Stimulated activated CD4-positive, alpha-beta T cell treated with anti-CD3 and anti-CD28 coated beads, Interleukin-2, amount 100 ng/mL, for 4 hours (primary cell): ENCODE measurements at regions not wholly inside any gene's neighbourhood (a gene's known extent, or its start where the extent isn't known, plus 50 kb on each side); places are given as distances from the start of the nearest gene placed in this dataset.

ENCODE experiments used
- DNase-seq: peaks from one replicate; pipeline ENCODE4 v3.0.0-alpha.2; 2020; ENCODE audit warnings: low read depth

DNA sequence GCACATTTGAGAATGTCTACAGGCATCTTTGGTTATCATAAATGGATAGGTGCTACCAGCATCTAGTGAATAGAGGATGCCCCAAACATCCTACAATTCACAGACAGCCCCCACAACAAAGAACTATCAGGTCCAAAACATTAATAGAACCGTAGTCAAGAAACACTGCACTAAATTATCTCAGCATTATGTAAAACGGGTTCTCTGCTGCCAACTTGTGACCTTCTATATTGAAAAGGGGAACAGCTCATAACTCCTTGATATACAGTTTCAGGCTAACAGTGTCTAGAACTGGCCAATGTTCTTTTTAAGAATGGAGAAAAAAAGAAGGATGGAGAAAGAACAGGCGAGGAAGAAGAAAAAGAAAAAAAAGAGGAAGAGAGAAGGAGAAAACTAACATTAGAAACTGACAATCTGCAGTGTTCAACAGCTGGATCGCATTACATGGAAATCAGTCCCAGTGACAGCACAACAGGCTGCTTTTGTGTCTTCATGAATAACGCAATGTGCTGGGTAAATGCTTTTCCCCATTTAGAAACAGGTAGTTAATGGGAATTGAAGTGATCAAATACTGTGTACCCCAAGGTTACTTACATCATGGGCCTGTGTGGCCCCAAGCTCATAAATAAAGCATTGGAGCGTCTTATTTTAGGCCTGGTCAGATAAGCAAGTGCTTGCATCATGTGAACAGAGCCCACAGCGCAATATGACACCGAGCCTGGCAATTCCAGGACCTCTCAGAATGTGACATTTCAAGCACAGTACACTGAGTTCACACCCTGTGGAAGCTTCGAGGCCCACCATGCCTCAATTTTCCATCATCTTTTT lies 339.5 kb downstream of the DHX15 start:
- DNase-seq: no peak

DNA sequence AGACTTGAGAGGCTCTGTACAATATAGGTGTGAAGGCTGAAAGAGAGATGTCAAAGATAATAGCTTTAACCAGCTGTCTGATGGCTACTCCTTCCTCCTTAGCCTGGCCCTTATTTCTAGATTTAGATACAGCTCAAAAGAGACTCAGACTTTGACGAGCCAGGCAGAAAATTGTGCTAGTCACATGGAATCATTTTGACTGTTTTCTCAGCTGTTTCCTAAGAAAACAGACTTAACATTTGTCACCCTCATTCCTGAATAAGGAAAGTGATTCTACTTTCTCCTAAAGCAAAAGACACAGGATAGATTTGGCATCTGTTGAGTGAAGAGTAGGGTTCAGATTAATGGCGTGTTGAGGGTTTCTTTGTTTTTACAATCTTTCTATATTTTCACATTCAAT lies 340.7 kb downstream of the DHX15 start:
- no peak for DNase-seq

DNA sequence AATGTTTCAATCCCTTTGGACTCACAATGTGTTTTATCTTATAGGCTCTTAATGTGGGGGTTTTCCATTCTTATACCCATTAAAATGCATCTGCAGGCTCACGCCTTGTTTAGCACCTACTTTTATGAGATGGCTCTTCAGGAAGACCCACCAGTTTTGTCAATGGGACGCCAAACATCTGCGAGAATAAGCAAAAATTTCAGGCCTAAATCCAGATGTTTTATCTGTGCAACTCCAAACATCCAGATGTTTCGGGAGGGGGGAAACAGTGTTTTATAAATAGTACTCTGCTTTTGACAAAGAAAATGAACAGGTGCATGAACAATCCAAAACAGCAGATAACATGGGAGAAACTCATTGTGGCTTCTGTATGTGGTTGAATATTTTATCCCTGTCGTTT lies 342.8 kb downstream of the DHX15 start:
- DNase-seq: no peak

DNA sequence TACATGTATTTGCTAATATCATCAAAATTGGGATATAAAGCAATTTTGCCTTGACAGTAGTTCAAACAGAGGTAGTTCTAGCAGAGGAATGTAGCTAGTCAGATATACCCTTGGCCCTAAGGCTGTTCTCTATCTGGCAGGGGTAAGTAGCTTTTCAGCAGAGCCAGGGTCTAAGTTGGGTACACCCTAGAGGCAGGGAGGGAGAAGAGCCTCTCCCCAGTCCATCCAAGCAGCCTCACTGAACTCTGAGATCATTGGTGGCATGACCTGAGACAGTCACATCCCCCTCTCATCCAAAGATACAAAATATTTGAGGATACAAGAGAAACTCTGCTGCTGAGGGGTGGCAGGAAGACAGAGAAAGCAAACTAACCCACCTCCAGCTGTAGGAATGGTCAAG lies 343.7 kb downstream of the DHX15 start:
- DNase-seq: no peak

DNA sequence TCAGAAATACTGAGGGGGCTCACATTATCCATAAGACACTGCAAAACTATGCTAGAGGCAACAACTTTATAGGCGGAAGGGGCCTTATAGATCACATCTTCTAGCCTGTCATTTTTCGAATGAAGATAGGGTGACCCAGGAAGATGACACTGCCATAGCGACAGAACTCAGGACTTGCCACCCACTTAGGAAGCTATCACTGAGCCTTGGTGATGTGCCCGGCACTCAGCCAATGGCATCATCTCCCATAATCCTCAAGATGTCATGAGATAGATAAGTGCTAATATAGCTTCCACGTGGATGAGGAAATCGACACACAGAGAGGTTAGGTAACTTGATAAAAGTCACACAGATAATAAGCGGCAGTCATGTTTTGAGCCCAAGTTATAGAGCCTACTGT lies 346.6 kb downstream of the DHX15 start:
- DNase-seq: no peak

DNA sequence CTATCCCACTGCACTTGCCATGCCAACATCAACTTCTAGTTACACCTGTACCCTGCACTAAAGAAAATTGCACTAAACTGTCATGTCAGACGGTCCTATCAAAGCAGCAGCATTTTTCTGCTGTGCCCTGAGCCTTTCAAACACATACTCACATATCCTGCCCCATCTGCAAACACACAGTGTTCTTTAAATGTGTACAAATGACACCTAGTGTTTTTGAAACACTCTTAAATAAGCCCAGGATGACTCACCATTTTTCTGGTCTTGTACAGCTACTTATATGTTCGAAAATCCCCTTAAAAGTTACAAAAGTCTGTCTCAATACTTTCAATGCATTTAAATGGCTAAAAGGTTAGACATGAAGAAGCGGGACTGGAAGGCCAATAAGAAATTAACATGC lies 346.7 kb upstream of the PPARGC1A start:
- no peak for DNase-seq

DNA sequence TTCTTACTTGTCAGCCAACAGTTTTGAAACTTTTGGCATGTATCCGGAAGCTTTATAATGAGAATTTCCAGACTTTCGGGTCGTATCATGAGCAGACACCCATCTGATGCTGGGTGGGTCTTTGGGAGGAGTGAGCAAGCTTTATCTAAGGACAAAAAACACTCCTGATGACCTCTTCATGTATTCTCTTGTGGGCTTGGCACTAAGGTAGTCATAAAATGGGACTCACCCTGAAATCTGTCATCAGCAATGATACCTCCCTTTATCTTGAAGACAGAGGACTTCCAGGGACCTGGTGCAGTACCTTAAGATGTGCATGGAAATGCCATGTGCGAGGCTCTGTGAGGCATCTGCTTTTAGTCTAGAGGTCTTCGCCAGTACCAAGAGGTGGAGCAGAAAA lies 346.3 kb upstream of the PPARGC1A start:
- DNase-seq: no peak

DNA sequence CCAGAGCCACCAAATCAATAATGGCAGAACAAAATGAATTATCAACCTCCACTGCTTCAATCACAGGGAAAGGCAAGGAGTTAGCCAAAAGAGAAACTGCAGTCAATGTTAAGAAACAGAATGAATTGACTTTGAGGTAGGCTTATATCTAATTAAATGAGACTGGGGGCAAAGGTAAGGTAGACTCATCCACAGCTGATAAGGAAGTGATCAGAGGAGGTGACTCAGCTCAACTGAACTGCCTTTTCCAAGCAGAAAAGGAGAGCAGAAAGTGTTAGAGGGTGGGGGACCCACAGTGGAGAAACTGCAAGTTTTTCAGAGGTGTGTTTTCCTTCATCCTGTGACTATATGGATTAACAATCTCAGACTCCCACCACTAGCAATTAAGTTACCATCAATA lies 345.8 kb upstream of the PPARGC1A start:
- DNase-seq: no peak

DNA sequence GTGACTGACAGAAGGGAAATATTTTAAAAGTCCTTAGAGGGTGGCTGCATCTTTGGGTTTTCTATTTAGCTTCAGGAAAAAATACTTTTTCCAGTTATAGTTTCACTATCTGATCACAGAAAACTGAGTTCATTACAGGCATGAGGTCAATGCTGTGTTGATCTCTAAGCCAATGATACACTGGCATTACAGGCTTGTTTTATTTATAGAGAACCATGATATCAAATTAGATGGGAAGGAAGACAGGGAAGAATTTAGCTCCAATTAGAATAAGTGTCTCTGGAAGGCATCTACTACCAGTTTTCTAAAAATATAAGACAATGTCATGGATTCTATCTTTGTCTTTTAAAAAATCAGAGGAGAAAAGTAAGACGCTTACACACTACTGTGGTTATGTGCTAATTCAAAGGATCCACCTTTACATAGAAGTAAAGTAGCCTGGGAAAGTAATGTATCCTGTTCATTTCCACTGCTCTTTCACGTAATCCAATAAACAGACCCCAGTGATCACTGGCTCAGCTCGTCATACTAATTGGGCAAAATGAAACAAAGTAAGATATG lies 344.5 kb upstream of the PPARGC1A start:
- DNase-seq: no peak

DNA sequence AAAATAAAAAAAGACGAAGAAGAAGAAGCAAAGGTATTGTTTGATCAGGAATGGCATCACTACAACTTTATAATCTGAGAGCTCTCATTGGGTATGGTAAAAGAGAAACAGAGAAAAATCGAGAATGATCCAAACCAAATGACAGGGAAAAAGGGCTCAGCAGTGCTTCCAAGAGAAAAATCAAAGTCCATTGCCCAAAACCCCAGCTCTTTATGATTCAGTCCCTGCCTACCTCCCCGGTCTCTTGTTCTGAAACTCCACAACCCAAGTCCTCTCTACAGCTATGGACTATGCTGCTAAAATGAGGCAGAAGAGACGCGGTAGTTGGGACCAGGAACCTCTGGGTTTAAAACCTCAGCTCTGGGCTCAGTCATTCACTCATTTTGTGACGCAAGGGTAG lies 341.1 kb upstream of the PPARGC1A start:
- no peak for DNase-seq

DNA sequence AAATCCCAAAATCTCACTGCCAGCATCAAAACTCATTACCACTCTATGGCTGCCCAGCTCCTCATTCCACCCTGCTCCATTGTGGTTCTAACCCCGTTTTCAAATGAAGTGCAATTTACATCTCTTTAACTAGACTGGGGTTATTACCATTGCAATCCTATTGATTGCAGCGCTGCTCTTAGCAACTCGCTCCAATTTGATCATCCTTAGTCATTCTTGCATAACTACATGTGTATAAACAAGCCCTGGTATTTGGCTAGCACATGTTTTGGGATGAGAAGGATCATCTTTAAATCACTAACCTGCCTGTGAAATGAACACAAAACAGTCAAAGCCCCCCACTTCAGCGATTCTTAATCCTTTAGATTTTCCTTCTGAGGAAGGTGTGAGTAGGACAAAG lies 340.1 kb upstream of the PPARGC1A start:
- DNase-seq: no peak

DNA sequence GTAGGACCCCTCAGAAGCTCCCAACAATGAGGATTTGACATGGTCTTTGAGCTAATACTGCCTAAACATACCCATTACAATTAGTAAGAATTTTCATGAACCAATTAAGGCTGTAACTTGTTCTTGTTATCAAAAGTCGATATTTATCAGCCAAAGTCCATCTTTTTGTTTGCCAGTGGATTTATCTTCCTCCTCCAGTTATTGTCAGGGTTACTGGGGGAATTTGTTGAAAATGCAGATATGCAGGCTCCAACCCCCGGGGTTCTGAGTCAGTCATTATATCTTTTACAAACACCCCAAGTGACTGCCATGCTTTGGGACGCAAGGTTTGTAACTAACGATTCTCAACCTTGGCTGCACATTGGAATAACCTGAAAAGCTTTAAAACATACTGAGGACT lies 338.8 kb upstream of the PPARGC1A start:
- DNase-seq: no peak

DNA sequence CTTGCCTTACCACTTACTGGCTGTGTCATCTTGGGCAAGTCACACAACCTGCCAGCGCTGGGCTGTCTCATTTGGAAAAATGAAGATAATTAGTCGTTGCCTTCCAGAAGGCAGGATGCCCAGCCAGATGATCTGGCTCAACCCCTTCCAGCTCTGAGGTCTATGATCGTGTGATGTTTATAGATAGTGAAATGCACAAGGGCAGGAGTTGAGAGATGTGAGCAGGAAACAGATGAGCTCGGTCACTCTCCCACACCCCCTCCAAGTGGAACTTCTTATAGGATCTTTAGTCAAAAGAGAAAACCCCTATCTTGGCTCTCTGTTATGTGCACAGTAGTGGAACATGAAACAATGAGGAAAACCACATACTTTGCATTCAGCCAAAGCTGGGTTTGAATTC lies 336.8 kb upstream of the PPARGC1A start:
- DNase-seq: no peak

DNA sequence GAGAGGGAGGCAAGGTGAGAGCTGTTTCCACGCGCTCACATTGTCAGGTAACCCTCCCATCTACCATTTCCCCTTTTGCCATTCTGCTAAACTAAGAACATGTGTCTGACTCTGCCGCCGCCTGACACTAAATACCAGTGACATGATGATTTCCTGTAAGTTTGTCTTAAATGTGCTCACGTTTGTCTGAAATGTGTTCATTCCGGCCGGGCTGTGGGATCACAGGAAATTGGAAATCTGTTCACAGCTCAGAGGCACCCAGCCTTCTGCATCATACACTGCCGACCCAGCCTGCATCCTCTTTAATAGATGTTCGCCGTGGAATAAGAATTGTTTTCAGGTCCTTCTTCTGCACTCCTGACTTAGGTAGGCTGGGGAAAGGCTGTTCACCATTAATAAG lies 336.2 kb upstream of the PPARGC1A start:
- DNase-seq: no peak

DNA sequence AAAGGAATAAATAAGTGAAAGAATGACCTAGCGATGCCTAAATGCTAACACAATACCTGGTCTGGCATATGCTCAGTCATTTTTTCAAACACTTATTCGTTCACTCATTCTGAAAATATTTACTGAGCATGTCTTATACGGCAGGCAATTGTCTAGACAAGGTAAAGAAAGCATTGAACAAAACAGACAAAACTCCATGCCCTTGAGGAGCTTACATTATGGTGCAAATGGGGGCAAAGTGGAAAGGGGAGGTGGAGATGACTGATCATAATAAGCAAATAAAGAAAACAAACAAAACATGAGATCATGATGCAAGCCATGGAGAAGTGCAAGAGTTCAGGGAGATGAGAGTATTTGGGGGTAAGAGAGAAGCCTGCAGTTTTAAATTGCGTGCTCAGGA lies 334.6 kb upstream of the PPARGC1A start:
- no peak for DNase-seq

DNA sequence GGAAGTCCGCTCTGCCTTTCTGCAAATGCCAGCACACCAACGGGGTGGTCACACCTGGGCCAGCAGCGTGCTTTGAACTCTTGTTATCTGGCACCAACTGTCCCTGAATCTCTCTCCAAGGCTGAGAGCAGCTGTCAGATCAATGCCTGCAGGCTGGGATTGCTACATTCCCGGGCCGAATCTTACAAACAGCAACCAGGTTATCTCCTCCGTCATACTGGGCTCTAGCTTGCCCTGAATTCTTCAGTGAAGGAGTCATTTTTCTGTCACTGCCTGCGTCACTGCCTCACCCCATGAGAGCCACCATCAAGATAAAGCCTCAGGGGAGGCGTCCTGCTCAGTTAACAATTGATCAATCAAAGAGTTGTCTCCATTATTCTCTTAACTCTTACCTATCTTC lies 329.4 kb upstream of the PPARGC1A start:
- DNase-seq: no peak

DNA sequence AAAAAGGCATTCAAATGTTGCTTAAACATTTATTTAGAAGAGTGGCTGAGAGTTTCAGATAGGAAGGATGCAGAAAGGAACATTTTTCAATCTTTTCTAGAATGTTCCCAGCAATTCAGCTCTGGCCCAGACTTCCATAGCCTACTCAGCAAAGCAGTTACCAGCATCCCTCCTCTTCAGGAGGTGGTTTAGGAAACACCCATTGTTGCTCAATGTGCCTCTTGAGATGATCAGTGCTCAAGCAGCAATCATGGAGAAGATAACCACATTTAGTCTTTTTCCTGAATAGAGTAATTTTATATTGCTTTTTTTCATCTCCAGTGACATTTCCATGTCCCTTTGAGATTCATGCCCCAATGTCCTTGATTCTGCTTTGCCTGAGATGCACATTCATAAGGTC lies 328.7 kb upstream of the PPARGC1A start:
- DNase-seq: no peak

DNA sequence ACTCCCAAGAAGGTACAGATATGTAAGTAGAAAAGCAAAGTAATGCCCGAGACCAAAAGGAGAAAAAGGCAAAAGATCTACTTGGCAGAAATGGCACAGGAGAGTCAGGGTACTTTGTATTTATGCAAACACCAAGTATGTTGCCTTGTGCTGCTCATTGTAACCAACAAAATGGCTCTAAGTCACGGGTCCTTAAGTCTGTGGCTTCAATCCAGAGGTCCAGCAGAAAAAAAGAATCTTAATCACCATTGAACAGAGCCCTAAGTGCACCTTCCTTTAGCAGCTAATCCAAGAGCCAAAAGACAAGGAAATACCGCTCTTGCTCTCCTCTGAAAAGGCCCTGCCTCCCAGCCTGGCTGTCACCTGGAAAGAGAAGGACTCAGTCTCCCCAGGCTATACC lies 324.9 kb upstream of the PPARGC1A start:
- no peak for DNase-seq

DNA sequence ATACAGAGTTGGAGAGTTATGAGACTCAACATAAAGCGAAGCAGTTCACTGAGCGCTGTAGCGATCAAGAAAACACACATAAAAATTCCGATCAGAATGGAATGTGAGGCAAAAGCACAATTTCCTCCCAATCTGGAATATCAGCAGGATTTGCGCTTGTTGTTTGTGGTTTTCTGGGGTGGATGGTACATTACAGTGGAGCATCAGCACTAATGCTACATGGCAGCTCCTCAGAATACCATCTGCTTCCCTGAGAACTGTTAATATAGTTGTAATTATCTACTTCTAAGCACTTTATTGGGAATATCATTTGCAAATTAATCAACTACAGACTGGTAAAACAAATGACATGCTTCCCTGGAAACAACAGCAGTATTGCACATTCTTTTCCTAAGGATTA lies 324.1 kb upstream of the PPARGC1A start:
- DNase-seq: no peak

DNA sequence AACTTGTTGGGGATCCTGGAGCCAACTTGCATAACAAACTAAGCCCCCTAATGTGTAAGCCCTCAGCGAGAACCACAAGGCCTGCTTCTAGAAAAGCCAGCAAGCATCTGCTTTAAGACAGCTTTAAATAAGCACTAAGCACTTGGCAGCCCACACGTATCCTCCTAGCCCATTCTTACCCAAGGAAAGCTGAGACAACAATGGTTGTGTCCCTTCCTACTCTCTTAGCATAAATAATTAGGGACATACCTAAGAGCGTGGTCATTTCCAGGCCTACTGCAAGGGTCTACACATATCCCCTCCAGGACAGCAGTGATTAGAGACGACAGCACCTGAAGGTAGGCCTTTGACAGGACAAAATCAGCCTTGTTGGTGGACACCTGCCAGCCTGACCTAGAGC lies 322.8 kb upstream of the PPARGC1A start:
- DNase-seq: no peak

DNA sequence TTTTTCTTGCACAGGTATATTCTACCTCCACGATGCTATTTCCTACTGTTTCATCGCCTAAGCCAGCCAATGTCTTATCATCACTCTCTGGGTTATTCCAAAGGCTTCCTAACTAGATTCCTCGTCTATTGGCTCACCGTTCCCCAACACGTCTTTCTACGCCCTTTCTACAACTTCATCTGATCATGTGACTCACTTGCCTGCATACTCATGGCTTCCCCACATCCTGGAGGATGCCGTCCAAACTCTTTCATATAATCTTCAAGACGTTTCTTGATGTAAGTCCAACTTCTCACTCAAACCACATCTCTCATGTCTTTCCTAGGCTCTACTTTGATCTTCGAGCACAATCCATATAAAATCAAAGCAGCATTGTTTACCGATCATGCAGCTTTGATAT lies 322.0 kb upstream of the PPARGC1A start:
- no peak for DNase-seq

DNA sequence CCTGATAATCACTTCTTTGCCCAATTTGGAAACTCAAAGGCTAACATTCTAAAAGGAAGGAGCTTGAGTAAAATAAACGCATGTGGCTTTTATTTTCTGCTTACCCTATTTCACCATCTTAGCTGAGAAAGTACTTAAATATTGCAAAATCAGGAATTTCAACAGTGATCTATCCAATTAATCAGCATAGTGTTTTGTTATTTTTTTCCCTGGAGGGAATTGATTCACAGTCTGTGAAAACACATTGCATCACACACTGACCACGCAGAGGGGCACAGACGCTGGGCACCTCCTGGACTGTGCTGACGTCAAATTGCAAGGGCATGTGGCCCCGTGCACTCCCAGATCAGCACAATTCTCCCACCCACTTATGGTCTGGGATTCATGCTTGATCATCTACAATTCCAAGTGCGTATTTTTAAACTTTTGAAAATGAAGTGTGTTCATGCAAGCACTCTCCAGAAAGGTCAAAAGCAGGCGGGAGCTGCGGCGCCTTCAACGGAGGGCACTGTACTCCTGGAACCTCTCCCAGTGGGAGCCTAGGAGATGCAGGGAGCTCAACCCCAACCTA lies 320.6 kb upstream of the PPARGC1A start:
- DNase-seq: no peak

DNA sequence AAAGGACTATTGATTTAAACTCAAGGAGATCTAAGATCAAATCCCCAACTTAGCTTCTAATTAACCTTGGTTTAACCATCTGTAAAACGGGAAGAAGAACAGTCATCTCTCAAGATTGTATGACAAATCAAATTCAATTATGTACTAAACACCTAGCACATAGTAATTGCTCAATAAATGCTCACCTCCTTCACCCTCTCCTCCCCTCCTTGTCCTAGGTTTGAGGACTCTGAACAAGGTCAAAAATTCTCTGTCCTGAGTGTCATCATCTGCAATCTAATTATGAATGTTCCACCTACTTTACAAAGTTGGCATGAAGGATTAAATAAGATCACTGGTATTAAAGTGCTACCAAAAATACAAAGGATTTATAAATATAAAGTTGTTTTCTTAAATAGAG lies 320.1 kb upstream of the PPARGC1A start:
- no peak for DNase-seq

DNA sequence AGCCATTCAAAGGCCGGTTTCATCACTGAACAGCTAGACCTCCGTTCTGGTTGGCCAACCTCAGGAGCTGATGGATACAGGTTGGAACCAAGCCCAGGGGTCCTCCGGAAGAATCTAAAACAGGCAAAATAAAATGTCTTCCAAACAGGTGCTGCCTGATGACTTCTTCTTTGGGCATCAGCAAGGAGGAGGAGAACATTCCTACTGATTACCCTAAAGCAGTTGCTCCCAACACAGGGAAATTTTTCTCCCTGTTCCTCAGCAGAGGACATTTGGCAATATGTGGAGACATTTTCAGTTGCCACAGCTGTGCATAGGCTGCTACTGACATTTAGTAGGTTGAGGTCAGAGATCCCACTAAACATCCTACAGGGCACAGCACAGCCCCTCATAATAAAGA lies 319.3 kb upstream of the PPARGC1A start:
- no peak for DNase-seq
